OCI-LY7 (cell line): ENCODE measurements at regions not wholly inside any gene's neighbourhood (a gene's known extent, or its start where the extent isn't known, plus 50 kb on each side); places are given as distances from the start of the nearest gene placed in this dataset.

Source experiments
- BruUV-seq: library from RNA; stranded (reverse); fragments of 400-500 nt; replicated peaks from 2 replicates; lab custom pipeline; 2021; lab: Mats Ljungman, UMichigan
- CTCF ChIA-PET: fragments of 300-600 bp; sonication (Branson Sonifier 250); formaldehyde crosslinking; loops from one replicate; lab custom pipeline; 2022; ENCODE audit warnings: antibody characterized with exemption; ENCODE audit not compliant: unreplicated experiment; lab: Charles Lee
- POLR2A ChIA-PET: fragments of 300-600 bp; sonication (Branson Sonifier 250); formaldehyde crosslinking; loops from one replicate; lab custom pipeline; 2022; ENCODE audit warnings: antibody characterized with exemption; lab: Charles Lee
- DNase-seq: peaks from one replicate; pipeline ENCODE4 v3.0.0-alpha.2; 2015; ENCODE audit warnings: low spot score
- H2AFZ ChIP-seq: fragments of 200-600 bp; sonication (generic), shearing (Covaris generic); 2 replicates; pipeline ENCODE4 v1.6.1; 2014; ENCODE audit warnings: mild to moderate bottlenecking, antibody characterized with exemption, low read length, moderate library complexity
- H3K27ac ChIP-seq: fragments of 200-600 bp; sonication (generic); 2 replicates; pipeline ENCODE4 v1.5.1; 2014; ENCODE audit warnings: mixed run types, low read depth, mild to moderate bottlenecking, moderate library complexity, low read length, inconsistent platforms; ENCODE audit not compliant: poor library complexity, severe bottlenecking
- H3K36me3 ChIP-seq: fragments of 200-600 bp; sonication (generic); 2 replicates; pipeline ENCODE4 v1.6.1; 2014; ENCODE audit warnings: mild to moderate bottlenecking, antibody characterized with exemption, low read length, moderate library complexity, mixed read lengths; ENCODE audit not compliant: insufficient read depth
- H3K4me1 ChIP-seq: fragments of 200-600 bp; sonication (generic); 2 replicates; pipeline ENCODE4 v1.5.1; 2014; ENCODE audit warnings: mild to moderate bottlenecking, low read length; ENCODE audit not compliant: insufficient read depth, poor library complexity, severe bottlenecking
- H3K4me2 ChIP-seq: fragments of 200-600 bp; sonication (generic); 2 replicates; pipeline ENCODE4 v1.6.1; 2014; ENCODE audit warnings: mild to moderate bottlenecking, low read length
- H3K4me3 ChIP-seq: fragments of 200-600 bp; sonication (generic); 2 replicates; pipeline ENCODE4 v1.5.1; 2014; ENCODE audit warnings: mild to moderate bottlenecking, low read depth, low read length; ENCODE audit not compliant: poor library complexity, severe bottlenecking
- H3K79me2 ChIP-seq: fragments of 200-600 bp; sonication (generic); 2 replicates; pipeline ENCODE4 v1.6.1; 2016; ENCODE audit warnings: low read depth, mild to moderate bottlenecking, low read length, moderate library complexity, mixed read lengths; ENCODE audit not compliant: insufficient read depth
- H3K9me2 ChIP-seq: fragments of 200-600 bp; sonication (generic); 2 replicates; pipeline ENCODE4 v1.6.1; 2016; ENCODE audit warnings: mild to moderate bottlenecking, low read length, mixed read lengths; ENCODE audit not compliant: insufficient read depth
- H3K9me3 ChIP-seq: fragments of 200-600 bp; sonication (generic); 2 replicates; pipeline ENCODE4 v1.6.1; 2014; ENCODE audit warnings: mild to moderate bottlenecking, mixed run types, low read length, mixed read lengths
- H4K20me1 ChIP-seq: fragments of 200-600 bp; sonication (generic); 2 replicates; pipeline ENCODE4 v1.6.1; 2014; ENCODE audit warnings: mild to moderate bottlenecking, antibody characterized with exemption, low read length, moderate library complexity, mixed read lengths; ENCODE audit not compliant: insufficient read depth
- CTCF ChIP-seq: fragments of 200-600 bp; sonication (generic); conservative IDR thresholded peaks from 2 replicates; pipeline ENCODE4 v1.5.1; 2014; ENCODE audit warnings: mild to moderate bottlenecking, antibody characterized with exemption, low read length, moderate library complexity, mixed read lengths
- EZH2phosphoT487 ChIP-seq: fragments of 200-600 bp; sonication (generic); IDR thresholded peaks from 2 replicates; pipeline ENCODE4 v1.6.1; 2018; ENCODE audit warnings: low read depth, borderline replicate concordance, mild to moderate bottlenecking, mixed run types, antibody characterized with exemption, low read length, moderate library complexity, mixed read lengths
- intact Hi-C: fragments of 100-400 bp; cut with micrococcal nuclease; formaldehyde crosslinking; loops from one replicate; pipeline ENCODE4 v1.10.0; 2022; ENCODE audit not compliant: unreplicated experiment

- no peaks in the 10 kb centered on the region for H4K20me1 ChIP-seq
- no peak overlapping the region for H3K4me2 ChIP-seq
- no peak overlapping the region for H3K27ac ChIP-seq
- ChIA-PET CTCF (interaction anchor here (1.0 kb wide), 1 partner anchor 74 kb away, joined by 4 read pairs; no protein-coding TSS in a partner anchor), POLR2A (interaction anchor here (1.4 to 1.9 kb wide), 2 partner anchors 8 to 47 kb away, joined by 3 to 4 read pairs; no protein-coding TSS in a partner anchor)
- H3K36me3 ChIP-seq: no peaks in the 10 kb centered on the region
- H3K9me3 ChIP-seq: peaks cover 11% of the 10 kb centered on the region; the same call in 1 of the 2 replicates
- TF ChIP-seq EZH2phosphoT487: no peak
- TF ChIP-seq CTCF: no peak
- intact Hi-C loops: no loop called here
- H3K79me2 ChIP-seq: no peaks in the 10 kb centered on the region
- H2AFZ ChIP-seq: peak overlapping the region; percentile 38; the same call in 1 of the 2 replicates
- no peak for DNase-seq
- no peak overlapping the region for H3K4me3 ChIP-seq
- no peaks in the 10 kb centered on the region for H3K9me2 ChIP-seq
- peaks cover 24% of the 10 kb centered on the region for H3K4me1 ChIP-seq
- BruUV-seq: no TSS peak
These were observed 76.5 kb upstream of the LSM6 start for GRCh38 chr4:146098978-146099377.

- Histone ChIP-seq H4K20me1 (no peaks in the 10 kb centered on the region), H3K4me3 (no peak overlapping the region), H2AFZ (peak overlapping the region; percentile 38; the same call in 1 of the 2 replicates), H3K9me3 (peaks cover 11% of the 10 kb centered on the region; the same call in 1 of the 2 replicates), H3K79me2 (no peaks in the 10 kb centered on the region), H3K9me2 (no peaks in the 10 kb centered on the region), H3K4me2 (no peak overlapping the region), H3K36me3 (no peaks in the 10 kb centered on the region), H3K27ac (no peak overlapping the region), H3K4me1 (peaks cover 29% of the 10 kb centered on the region)
- no peak for DNase-seq
- TF ChIP-seq EZH2phosphoT487: no peak
- TF ChIP-seq CTCF: no peak
- ChIA-PET POLR2A (interaction anchor here (1.9 kb wide), 1 partner anchor 48 kb away, joined by 4 read pairs; no protein-coding TSS in a partner anchor), CTCF (no interaction called here)
- no TSS peak for BruUV-seq
- intact Hi-C loops: no loop called here
These were observed 77.1 kb upstream of the LSM6 start for GRCh38 chr4:146098397-146098796.

GRCh38 chr4:146096371-146096770, 79.1 kb upstream of the LSM6 start:
- no peak overlapping the region for H3K27ac ChIP-seq
- no peak overlapping the region for H3K4me3 ChIP-seq
- H4K20me1 ChIP-seq: no peaks in the 10 kb centered on the region
- no peak overlapping the region for H2AFZ ChIP-seq
- H3K36me3 ChIP-seq: no peaks in the 10 kb centered on the region
- H3K4me1 ChIP-seq: peaks cover 29% of the 10 kb centered on the region
- no peaks in the 10 kb centered on the region for H3K9me2 ChIP-seq
- no peak overlapping the region for H3K4me2 ChIP-seq
- POLR2A ChIA-PET: interaction anchor here (0.9 kb wide), 1 partner anchor 30 kb away, joined by 3 read pairs; no protein-coding TSS in a partner anchor
- no peak for DNase-seq
- CTCF ChIA-PET: interaction anchor here (1.4 kb wide), 1 partner anchor 21 kb away, joined by 3 read pairs; no protein-coding TSS in a partner anchor
- no peaks in the 10 kb centered on the region for H3K79me2 ChIP-seq
- intact Hi-C loops: no loop called here
- TF ChIP-seq EZH2phosphoT487 (no peak), CTCF (no peak)
- BruUV-seq: no TSS peak
- H3K9me3 ChIP-seq: peaks cover 11% of the 10 kb centered on the region; the same call in 1 of the 2 replicates
